Memory B cell (primary cell): ENCODE measurements at regions not wholly inside any gene's neighbourhood (a gene's known extent, or its start where the extent isn't known, plus 50 kb on each side); places are given as distances from the start of the nearest gene placed in this dataset.
"Not testable (repeated sequence)": the region's sequence is repeated elsewhere in the genome, so short reads cannot be mapped to it uniquely, and the experiment has no call there.

Source experiments
- ATAC-seq: fragments of 150-1000 bp; cut with Tn5 transposase; 2 replicates; pipeline ENCODE4 v1.10.0; 2021; ENCODE audit warnings: low read depth, mild to moderate bottlenecking, moderate library complexity
- DNase-seq, 2 donors: peaks; one replicate each; pipeline ENCODE4 v3.0.0; 2022; ENCODE audit warnings: low spot score in 2 of 2
- H3K27ac Mint-ChIP-seq: one replicate; pipeline ENCODE4 v1.8.0; 2022; ENCODE audit warnings: mild to moderate bottlenecking, moderate library complexity, mixed read lengths
- H3K27me3 Mint-ChIP-seq: one replicate; pipeline ENCODE4 v1.8.0; 2022; ENCODE audit warnings: mixed read lengths
- H3K36me3 Mint-ChIP-seq: one replicate; pipeline ENCODE4 v1.8.0; 2022; ENCODE audit warnings: mild to moderate bottlenecking, mixed read lengths
- H3K4me1 Mint-ChIP-seq: one replicate; pipeline ENCODE4 v1.8.0; 2022; ENCODE audit warnings: mixed read lengths
- H3K4me3 Mint-ChIP-seq: one replicate; pipeline ENCODE4 v1.8.0; 2022; ENCODE audit warnings: mild to moderate bottlenecking, moderate library complexity, mixed read lengths
- H3K9me3 Mint-ChIP-seq: one replicate; pipeline ENCODE4 v1.8.0; 2022; ENCODE audit warnings: mixed read lengths

DNA sequence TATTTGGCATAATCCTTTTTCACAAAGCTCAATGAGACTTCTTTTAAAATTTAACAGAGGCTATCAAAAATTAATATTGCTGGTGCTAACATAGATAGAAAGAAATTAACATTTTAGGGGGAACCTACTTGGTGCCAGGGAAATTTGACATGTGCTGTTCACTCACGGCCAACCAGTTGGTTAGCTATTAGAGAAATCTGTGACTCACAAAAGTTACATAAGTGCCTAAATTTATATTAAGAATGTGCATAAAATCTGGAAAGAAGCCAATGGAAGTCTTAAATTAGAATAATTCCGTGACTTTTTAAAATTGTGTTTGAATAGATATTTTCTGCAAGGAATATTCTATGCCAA, 184.3 kb upstream of the MAP2 start:
- Mint-ChIP-seq H3K36me3 (no peaks in the 10 kb centered on the region), H3K27ac (no peak overlapping the region), H3K9me3 (peaks cover 9% of the 10 kb centered on the region), H3K27me3 (no peaks in the 10 kb centered on the region), H3K4me1 (no peaks in the 10 kb centered on the region), H3K4me3 (no peak overlapping the region)
- ATAC-seq (no peak), DNase-seq (no peak)

- no peaks in the 10 kb centered on the region for H3K36me3 Mint-ChIP-seq
- peaks cover 9% of the 10 kb centered on the region for H3K9me3 Mint-ChIP-seq
- H3K27ac Mint-ChIP-seq, result no peak overlapping the region
- no peaks in the 10 kb centered on the region for H3K27me3 Mint-ChIP-seq
- H3K4me3 Mint-ChIP-seq, result no peak overlapping the region
- ATAC-seq, result no peak
- DNase-seq, result no peak
- no peaks in the 10 kb centered on the region for H3K4me1 Mint-ChIP-seq
Observed at GRCh38 chr2:209240204-209240603, 183.6 kb upstream of the MAP2 start.

DNA sequence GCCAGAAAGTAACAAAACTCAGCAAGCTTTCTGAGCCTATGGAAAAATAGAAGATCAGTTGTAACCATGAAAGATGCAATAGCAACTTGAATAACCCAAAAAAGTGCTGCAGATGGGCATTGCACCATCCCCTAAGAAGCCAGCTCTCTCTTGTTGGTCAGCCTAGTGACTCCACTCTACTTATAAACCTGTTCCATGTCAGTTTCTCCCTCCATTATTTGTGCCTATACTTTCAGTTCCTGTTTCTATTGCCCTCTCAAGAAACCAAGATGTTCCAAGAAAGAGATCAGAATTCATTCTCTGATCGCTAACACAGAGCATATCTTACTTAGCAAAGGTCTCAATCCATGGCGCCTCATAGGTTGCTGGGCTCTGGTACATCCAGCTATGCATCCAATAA, 170.3 kb upstream of the MAP2 start:
- no peak for DNase-seq
- peaks cover 2% of the 10 kb centered on the region for H3K4me1 Mint-ChIP-seq
- no peaks in the 10 kb centered on the region for H3K36me3 Mint-ChIP-seq
- H3K27me3 Mint-ChIP-seq, result no peaks in the 10 kb centered on the region
- no peak overlapping the region for H3K27ac Mint-ChIP-seq
- no peak overlapping the region for H3K4me3 Mint-ChIP-seq
- H3K9me3 Mint-ChIP-seq, result peaks cover 1% of the 10 kb centered on the region
- ATAC-seq, result no peak

DNA sequence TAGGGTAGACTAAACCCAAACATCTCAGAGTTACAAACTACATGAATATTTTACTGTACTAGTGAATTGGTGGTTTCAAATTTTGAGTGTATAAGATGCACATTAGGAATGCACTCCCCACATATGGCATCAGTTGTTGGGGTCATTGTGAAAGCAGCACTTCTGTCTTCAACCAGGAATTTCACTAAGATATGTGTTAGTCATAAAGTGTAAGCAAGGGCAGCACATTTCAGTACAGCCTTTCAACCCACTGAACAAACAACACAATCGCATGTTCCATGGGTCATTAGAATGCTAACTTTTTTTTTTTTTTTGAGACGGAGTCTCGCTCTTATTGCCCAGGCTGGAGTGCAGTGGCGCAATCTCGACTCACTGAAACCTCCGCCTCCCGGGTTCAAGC, 164.1 kb upstream of the MAP2 start:
- H3K4me3 Mint-ChIP-seq, result no peak overlapping the region
- no peak overlapping the region for H3K27ac Mint-ChIP-seq
- H3K36me3 Mint-ChIP-seq, result no peaks in the 10 kb centered on the region
- ATAC-seq (no peak), DNase-seq (no peak)
- H3K27me3 Mint-ChIP-seq, result peaks cover 1% of the 10 kb centered on the region
- H3K4me1 Mint-ChIP-seq, result no peaks in the 10 kb centered on the region
- peaks cover 3% of the 10 kb centered on the region for H3K9me3 Mint-ChIP-seq

GRCh38 chr2:209260281-209260680, 163.6 kb upstream of the MAP2 start:
- Mint-ChIP-seq H3K36me3 (no peaks in the 10 kb centered on the region), H3K4me3 (no peak overlapping the region), H3K27me3 (peaks cover 1% of the 10 kb centered on the region), H3K27ac (no peak overlapping the region), H3K4me1 (no peaks in the 10 kb centered on the region), H3K9me3 (peaks cover 3% of the 10 kb centered on the region)
- ATAC-seq (no peak), DNase-seq (no peak)

DNA sequence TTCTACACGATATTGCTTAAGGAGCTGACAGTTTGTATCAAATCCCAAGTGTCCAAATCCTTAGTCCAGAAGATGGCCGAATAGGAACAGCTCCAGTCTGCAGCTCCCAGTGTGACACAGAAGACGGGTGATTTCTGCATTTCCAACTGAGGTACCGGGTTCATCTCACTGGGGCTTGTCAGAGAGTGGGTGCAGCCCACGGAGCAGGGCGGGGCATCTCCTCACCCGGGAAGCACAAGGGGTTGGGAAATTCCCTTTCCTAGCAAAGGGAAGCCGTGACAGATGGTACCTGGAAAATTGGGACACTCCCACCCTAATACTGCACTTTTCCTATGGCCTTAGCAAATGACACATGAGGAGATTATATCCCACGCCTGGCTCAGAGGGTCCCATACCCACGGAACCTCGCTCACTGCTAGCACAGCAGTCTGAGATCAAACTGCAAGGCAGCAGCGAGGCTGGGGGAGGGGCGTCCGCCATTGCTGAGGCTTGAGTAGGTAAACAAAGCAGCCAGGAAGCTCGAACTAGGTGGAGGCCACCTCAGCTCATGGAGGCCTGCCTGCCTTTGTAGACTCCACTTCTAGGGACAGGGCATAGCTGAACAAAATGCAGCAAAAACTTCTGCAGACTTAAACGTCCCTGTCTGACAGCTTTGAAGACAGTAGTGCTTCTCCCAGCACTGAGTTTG, 162.3 kb upstream of the MAP2 start:
- H3K27me3 Mint-ChIP-seq, H3K9me3 Mint-ChIP-seq, H3K36me3 Mint-ChIP-seq, H3K27ac Mint-ChIP-seq, ATAC-seq, H3K4me3 Mint-ChIP-seq, H3K4me1 Mint-ChIP-seq, DNase-seq: not testable (repeated sequence)

- DNase-seq (no peak), ATAC-seq (no peak)
- H3K4me1 Mint-ChIP-seq, result no peaks in the 10 kb centered on the region
- H3K4me3 Mint-ChIP-seq, result no peak overlapping the region
- H3K27me3 Mint-ChIP-seq, result no peaks in the 10 kb centered on the region
- H3K27ac Mint-ChIP-seq, result no peak overlapping the region
- no peaks in the 10 kb centered on the region for H3K36me3 Mint-ChIP-seq
- H3K9me3 Mint-ChIP-seq, result no peaks in the 10 kb centered on the region
Observed at GRCh38 chr2:209269024-209269423, 154.8 kb upstream of the MAP2 start.

DNA sequence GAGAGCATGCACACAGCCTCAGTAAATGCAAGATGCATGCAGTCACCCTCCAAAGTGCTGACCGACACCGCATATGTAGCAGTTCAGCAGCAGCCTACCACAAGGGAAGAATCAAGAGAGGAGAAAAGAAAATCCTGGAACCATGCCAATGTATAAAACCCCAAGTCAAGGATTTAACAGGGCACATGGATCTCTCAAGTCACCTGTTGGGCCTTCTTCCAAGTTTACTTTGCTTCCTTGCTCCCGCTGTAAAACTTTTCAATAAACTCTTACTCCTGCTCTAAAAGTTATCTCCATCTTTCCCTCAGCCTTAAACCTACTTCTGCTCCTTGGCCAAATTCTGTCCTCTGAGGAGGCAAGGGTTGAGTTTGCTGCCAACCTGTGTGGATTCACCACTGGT, 147.8 kb upstream of the MAP2 start:
- Mint-ChIP-seq H3K27me3 (no peaks in the 10 kb centered on the region), H3K4me1 (no peaks in the 10 kb centered on the region), H3K9me3 (peaks cover 2% of the 10 kb centered on the region), H3K36me3 (no peaks in the 10 kb centered on the region), H3K27ac (no peak overlapping the region), H3K4me3 (no peak overlapping the region)
- ATAC-seq, result no peak
- DNase-seq, result no peak

- ATAC-seq (no peak), DNase-seq (no peak)
- H3K27me3 Mint-ChIP-seq, result no peaks in the 10 kb centered on the region
- H3K27ac Mint-ChIP-seq, result no peak overlapping the region
- no peaks in the 10 kb centered on the region for H3K36me3 Mint-ChIP-seq
- no peak overlapping the region for H3K4me3 Mint-ChIP-seq
- peaks cover 2% of the 10 kb centered on the region for H3K9me3 Mint-ChIP-seq
- no peaks in the 10 kb centered on the region for H3K4me1 Mint-ChIP-seq
Observed at GRCh38 chr2:209277444-209277843, 146.4 kb upstream of the MAP2 start.

GRCh38 chr2:209298601-209299000, 125.2 kb upstream of the MAP2 start:
- H3K36me3 Mint-ChIP-seq, result no peaks in the 10 kb centered on the region
- H3K4me1 Mint-ChIP-seq, result no peaks in the 10 kb centered on the region
- no peak overlapping the region for H3K4me3 Mint-ChIP-seq
- H3K9me3 Mint-ChIP-seq, result no peaks in the 10 kb centered on the region
- DNase-seq (no peak), ATAC-seq (no peak)
- no peaks in the 10 kb centered on the region for H3K27me3 Mint-ChIP-seq
- no peak overlapping the region for H3K27ac Mint-ChIP-seq

DNA sequence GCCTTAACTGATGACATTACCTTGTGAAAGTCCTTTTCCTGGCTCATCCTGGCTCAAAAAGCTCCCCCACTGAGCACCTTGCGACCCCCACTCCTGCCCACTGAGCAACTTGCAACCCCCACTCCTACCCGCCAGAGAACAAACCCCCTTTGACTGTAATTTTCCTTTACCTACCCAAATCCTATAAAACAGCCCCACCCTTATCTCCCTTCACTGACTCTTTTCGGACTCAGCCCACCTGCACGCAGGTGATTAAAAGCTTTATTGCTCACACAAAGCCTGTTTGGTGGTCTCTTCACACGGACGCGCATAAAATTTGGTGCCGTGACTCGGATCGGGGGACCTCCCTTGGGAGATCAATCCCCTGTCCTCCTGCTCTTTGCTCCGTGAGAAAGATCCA, 124.4 kb upstream of the MAP2 start:
- H3K36me3 Mint-ChIP-seq, H3K27me3 Mint-ChIP-seq, H3K27ac Mint-ChIP-seq, ATAC-seq, H3K4me1 Mint-ChIP-seq, H3K4me3 Mint-ChIP-seq, DNase-seq, H3K9me3 Mint-ChIP-seq: not testable (repeated sequence)

DNA sequence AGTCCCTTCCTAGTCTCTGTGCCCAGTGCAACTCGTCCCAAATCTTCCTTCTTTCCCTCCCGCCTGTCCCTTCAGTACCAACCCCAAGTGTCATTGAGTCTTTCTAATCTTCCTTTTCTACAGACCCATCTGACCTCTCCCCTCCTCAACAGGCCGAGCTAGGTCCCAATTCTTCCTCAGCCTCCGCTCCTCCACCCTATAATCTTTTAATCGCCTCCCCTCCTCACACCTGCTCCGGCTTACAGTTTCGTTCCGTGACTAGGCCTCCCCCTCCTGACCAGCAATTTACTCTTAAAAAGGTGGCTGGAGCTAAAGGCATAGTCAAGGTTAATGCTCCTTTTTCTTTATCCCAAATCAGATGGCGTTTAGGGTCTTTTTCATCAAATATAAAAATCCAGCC, 123.1 kb upstream of the MAP2 start:
- not testable (repeated sequence) for DNase-seq, H3K36me3 Mint-ChIP-seq, H3K9me3 Mint-ChIP-seq, ATAC-seq, H3K4me1 Mint-ChIP-seq, H3K27ac Mint-ChIP-seq, H3K27me3 Mint-ChIP-seq, H3K4me3 Mint-ChIP-seq

GRCh38 chr2:209305026-209305425, 118.8 kb upstream of the MAP2 start:
- H3K4me3 Mint-ChIP-seq, result no peak overlapping the region
- no peaks in the 10 kb centered on the region for H3K36me3 Mint-ChIP-seq
- peaks cover 1% of the 10 kb centered on the region for H3K27me3 Mint-ChIP-seq
- DNase-seq, result no peak
- H3K4me1 Mint-ChIP-seq, result no peaks in the 10 kb centered on the region
- H3K9me3 Mint-ChIP-seq, result no peaks in the 10 kb centered on the region
- H3K27ac Mint-ChIP-seq, result no peak overlapping the region
- no peak for ATAC-seq

DNA sequence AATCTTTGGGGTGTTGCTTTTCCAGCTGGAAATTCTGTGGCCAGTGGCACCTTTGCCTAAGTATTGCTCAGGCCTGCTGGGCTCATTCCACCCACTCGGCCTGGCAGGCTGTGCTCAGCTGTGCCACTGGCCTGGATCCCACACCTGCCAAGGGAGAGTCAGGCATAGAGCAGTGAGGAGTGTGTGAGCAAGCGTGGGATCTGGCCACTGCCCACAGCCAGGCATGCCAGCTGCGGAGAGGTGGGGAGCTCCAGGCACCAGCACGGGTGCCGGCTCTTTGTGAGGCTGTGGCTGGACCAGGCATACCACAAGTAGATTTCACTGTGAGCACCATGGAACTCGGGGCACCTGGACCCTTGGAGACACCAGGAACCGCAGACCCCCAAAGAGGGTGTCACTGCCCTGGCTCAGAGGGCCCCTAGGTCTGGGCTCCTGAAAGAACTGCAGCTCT, 118.1 kb upstream of the MAP2 start:
- ATAC-seq (no peak), DNase-seq (no peak)
- Mint-ChIP-seq H3K27ac (no peak overlapping the region), H3K27me3 (peaks cover 1% of the 10 kb centered on the region), H3K4me3 (no peak overlapping the region), H3K9me3 (no peaks in the 10 kb centered on the region), H3K36me3 (no peaks in the 10 kb centered on the region), H3K4me1 (no peaks in the 10 kb centered on the region)

- H3K9me3 Mint-ChIP-seq, result no peaks in the 10 kb centered on the region
- no peak for ATAC-seq
- H3K36me3 Mint-ChIP-seq, result no peaks in the 10 kb centered on the region
- peaks cover 1% of the 10 kb centered on the region for H3K27me3 Mint-ChIP-seq
- no peak overlapping the region for H3K4me3 Mint-ChIP-seq
- no peak overlapping the region for H3K27ac Mint-ChIP-seq
- DNase-seq, result no peak
- no peaks in the 10 kb centered on the region for H3K4me1 Mint-ChIP-seq
Observed at GRCh38 chr2:209307161-209308001, 116.5 kb upstream of the MAP2 start.
